ENCODE measurements at regions not wholly inside any gene's neighbourhood (a gene's known extent, or its start where the extent isn't known, plus 50 kb on each side); places are given as distances from the start of the nearest gene placed in this dataset.

- TF ChIP-seq MNT (IDR thresholded peaks at IDR 0.05) (no peak), PRDM4 (CRISPR knock-in tag; IDR thresholded peaks at IDR 0.05; ENCODE audit: borderline replicate concordance) (no peak), ZNF282 (IDR thresholded peaks at IDR 0.05; ENCODE audit: partially characterized antibody) (no peak), ZNF30 (CRISPR knock-in tag; IDR thresholded peaks at IDR 0.05) (no peak), LBX2 (CRISPR knock-in tag; IDR thresholded peaks at IDR 0.05; ENCODE audit: borderline replicate concordance) (no peak)
These were observed 99.0 kb upstream of the LIPC start (continued) for GRCh38 chr15:58332676-58333400.

- Histone ChIP-seq H3K4me2 (ENCODE audit: low read depth, low read length) (no peak overlapping the region), H3K79me2 (ENCODE audit: insufficient read depth, low read length) (no peaks in the 10 kb centered on the region), H3K4me3 (replicated peaks in 1 of 3; ENCODE audit: insufficient read depth in 1 of 3, low read depth in 2 of 3, low read length in 3 of 3) (no peak overlapping the region), H3K27me3 (ENCODE audit: control insufficient read depth in 1 of 2, insufficient read depth in 2 of 2, low read length in 2 of 2) (no peaks in the 10 kb centered on the region; a peak in 1 of 5 replicates), H3K27ac (ENCODE audit: extremely low read length, insufficient read depth, low read length) (no peak overlapping the region), H3K9me3 (ENCODE audit: low read length) (no peaks in the 10 kb centered on the region), H4K20me1 (ENCODE audit: insufficient read depth, low read length) (no peaks in the 10 kb centered on the region), H3K4me1 (ENCODE audit: insufficient read depth, low read length) (peaks cover 47% of the 10 kb centered on the region), H3K36me3 (replicated peaks in 1 of 2; ENCODE audit: control insufficient read depth in 1 of 2, insufficient read depth in 2 of 2, low read length in 2 of 2) (no peaks in the 10 kb centered on the region), H3K9ac (ENCODE audit: insufficient read depth, low read depth, low read length) (no peak overlapping the region), H2AFZ (ENCODE audit: low read length) (no peak overlapping the region)
- intact Hi-C loops (cut with micrococcal nuclease; ENCODE audit: unreplicated experiment) (loop anchor here (5.0 to 10.0 kb wide), 2 partner anchors 50 to 97 kb away; partner anchors contain the start of gene LIPC), in situ Hi-C loops (cut with HindIII; ENCODE audit: extremely low pct_ligation_motif_present, low pct_unique_long_range_greater_than_20kb) (no loop called here)
- ATAC-seq, result no peak
- DNase-seq (ENCODE audit: low spot score), result no peak
- BruUV-seq (replicated peaks), result no TSS peak
- CTCF ChIA-PET (ENCODE audit: low intra/inter-chr PET ratio, low total read pairs), result no interaction called here
- POLR2A ChIA-PET, result no interaction called here
- no peak for FAIRE-seq
- 88% methylated on average over 2 of the region's 2 CpGs for WGBS (ENCODE audit: low lambda C conversion rate)
- no peak for TF ChIP-seq SNAPC4 (CRISPR knock-in tag; IDR thresholded peaks at IDR 0.05)
- TF ChIP-seq MEIS2 (CRISPR knock-in tag; IDR thresholded peaks at IDR 0.05), result no peak
- no peak for TF ChIP-seq HNF1B (CRISPR knock-in tag; IDR thresholded peaks at IDR 0.05)
These were observed 97.0 kb upstream of the LIPC start for GRCh38 chr15:58334803-58335202.
